ENCODE measurements at regions not wholly inside any gene's neighbourhood (a gene's known extent, or its start where the extent isn't known, plus 50 kb on each side); places are given as distances from the start of the nearest gene placed in this dataset.

DNA sequence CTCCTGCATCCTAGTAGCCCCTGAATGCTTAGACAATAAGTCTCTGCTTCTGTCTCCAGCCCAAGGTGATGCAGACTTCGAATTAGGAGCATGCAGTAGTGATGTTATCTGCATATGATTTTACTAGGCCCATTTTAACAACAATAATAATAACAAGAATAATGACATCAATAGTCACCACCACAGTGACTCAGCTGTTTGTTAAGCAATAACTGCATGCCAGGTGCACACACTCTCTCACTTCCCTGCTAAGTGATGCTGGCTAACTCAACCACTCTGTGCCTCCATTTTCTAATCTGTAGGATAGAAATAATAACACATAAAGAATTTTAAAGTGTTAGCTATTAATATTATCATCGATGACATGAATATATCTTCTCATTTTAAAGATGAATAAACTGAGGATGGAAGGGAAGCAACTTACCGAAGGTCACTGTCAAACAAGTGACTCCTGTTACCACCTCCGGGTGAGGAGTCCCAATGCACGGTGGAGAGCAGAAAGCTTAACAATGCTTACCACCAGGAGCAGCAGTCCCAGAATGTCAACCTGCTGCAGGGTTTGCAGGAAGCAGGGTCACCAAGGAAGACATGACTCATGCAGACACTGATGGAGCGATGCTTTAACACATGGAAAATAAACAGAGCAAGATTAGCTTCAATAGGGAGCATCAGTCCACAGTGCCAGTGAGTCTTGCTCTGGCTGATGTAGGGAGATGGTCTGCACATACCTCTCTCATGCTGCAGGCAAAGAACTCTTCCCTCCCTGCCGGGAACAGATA lies 290.2 kb downstream of the SPATA17 start:
- Mint-ChIP-seq H3K27ac (no peak overlapping the region), H3K36me3 (no peaks in the 10 kb centered on the region), H3K9me3 (no peaks in the 10 kb centered on the region), H3K27me3 (peaks cover 6% of the 10 kb centered on the region), H3K4me1 (ENCODE audit: low read depth) (no peaks in the 10 kb centered on the region), H3K4me3 (no peak overlapping the region)
- intact Hi-C loops (cut with micrococcal nuclease): no loop called here
- POLR2A ChIA-PET: no interaction called here
- no peak for DNase-seq
- CTCF ChIA-PET: no interaction called here

- Mint-ChIP-seq H3K4me3 (no peak overlapping the region), H3K4me1 (ENCODE audit: low read depth) (no peaks in the 10 kb centered on the region), H3K36me3 (no peaks in the 10 kb centered on the region), H3K27ac (no peak overlapping the region), H3K27me3 (peaks cover 6% of the 10 kb centered on the region), H3K9me3 (no peaks in the 10 kb centered on the region)
- ChIA-PET POLR2A (no interaction called here), CTCF (no interaction called here)
- intact Hi-C loops (cut with micrococcal nuclease): no loop called here
- DNase-seq: no peak
These were observed 293.8 kb downstream of the SPATA17 start for GRCh38 chr1:217924924-217925323.

DNA sequence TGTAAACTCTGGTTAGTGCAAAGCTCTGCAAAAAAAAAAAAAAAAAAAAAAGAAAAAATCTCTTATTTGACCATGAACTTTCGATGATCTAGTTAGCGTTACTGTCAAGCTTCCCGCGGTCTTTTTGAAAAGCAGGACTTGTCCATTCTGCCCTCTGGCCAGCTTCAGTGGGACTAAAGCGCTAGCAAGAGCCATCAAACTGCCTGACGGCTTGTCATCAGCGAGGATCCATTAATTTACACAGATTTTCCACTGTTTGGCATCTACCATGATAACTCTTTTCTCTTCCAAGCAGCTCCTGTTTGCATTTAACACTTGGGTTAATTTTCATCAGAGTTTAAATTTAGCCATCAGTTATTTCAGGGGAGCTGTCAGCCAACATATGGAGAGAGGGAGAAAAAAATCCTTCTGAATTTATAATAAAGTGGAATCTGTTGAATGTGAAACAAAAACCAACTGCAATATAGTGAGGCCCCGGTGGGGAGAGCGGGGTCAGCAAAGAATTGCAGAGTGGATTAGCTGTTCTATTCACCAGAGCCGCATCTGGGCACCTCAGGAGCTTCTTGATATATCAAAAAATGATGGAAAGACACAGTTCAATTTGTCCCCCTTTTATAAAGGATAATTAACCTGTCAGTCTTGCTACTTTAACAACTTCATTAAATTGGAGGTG lies 298.2 kb downstream of the SPATA17 start:
- H3K9me3 Mint-ChIP-seq: no peaks in the 10 kb centered on the region
- H3K27ac Mint-ChIP-seq: no peak overlapping the region
- H3K4me3 Mint-ChIP-seq: no peak overlapping the region
- DNase-seq: no peak
- no peaks in the 10 kb centered on the region for H3K36me3 Mint-ChIP-seq
- H3K27me3 Mint-ChIP-seq: peaks cover 3% of the 10 kb centered on the region
- no peaks in the 10 kb centered on the region for H3K4me1 Mint-ChIP-seq (ENCODE audit: low read depth)
- ChIA-PET POLR2A (no interaction called here), CTCF (no interaction called here)
- intact Hi-C loops (cut with micrococcal nuclease): no loop called here

DNA sequence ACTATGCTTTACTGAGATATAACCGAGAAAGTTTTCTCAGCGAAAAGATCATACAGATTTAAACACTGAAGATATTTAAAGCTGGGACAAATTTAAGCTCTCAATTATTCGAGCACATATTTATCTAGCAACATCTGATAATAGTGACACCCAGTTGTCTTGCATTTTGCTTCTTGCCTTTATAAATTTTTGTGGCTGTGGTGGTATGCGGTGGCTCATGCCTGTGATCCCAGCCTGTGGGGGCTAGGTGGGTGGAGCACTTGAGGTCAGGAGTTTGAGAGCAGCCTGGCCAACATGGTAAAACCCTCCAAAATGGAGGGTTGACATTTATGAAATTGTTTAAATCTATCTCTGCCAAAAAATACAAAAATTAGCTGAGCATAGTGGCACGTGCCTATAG lies 312.2 kb downstream of the SPATA17 start:
- no peak overlapping the region for H3K27ac Mint-ChIP-seq
- CTCF ChIA-PET: no interaction called here
- intact Hi-C loops (cut with micrococcal nuclease): no loop called here
- no peaks in the 10 kb centered on the region for H3K4me1 Mint-ChIP-seq (ENCODE audit: low read depth)
- no peak for DNase-seq
- POLR2A ChIA-PET: no interaction called here
- H3K36me3 Mint-ChIP-seq: no peaks in the 10 kb centered on the region
- H3K4me3 Mint-ChIP-seq: no peak overlapping the region
- H3K27me3 Mint-ChIP-seq: no peaks in the 10 kb centered on the region
- no peaks in the 10 kb centered on the region for H3K9me3 Mint-ChIP-seq

DNA sequence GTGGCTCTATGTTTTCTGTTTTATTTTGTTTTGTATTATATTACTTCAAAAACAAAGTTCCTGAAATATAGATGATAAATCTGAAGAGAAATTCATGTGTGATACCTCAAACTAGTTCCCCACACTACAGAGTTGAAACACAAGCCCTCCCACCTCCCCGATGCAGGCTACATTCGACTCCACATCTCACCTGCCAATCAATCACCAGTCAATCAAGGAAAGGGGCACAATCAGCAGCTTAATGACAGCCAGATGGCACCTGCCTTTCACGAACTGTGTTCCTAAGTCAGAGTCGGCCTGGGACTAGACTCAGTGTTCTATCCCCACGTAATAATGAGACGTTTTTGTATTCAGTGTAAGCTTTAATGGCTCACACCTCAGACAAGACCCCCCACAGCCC lies 313.4 kb downstream of the SPATA17 start:
- Mint-ChIP-seq H3K9me3 (no peaks in the 10 kb centered on the region), H3K27me3 (no peaks in the 10 kb centered on the region), H3K4me3 (no peak overlapping the region), H3K4me1 (ENCODE audit: low read depth) (no peaks in the 10 kb centered on the region), H3K36me3 (no peaks in the 10 kb centered on the region), H3K27ac (no peak overlapping the region)
- ChIA-PET POLR2A (no interaction called here), CTCF (no interaction called here)
- intact Hi-C loops (cut with micrococcal nuclease): no loop called here
- DNase-seq: no peak

- no peaks in the 10 kb centered on the region for H3K27me3 Mint-ChIP-seq
- no peak for DNase-seq
- no peaks in the 10 kb centered on the region for H3K9me3 Mint-ChIP-seq
- no peak overlapping the region for H3K4me3 Mint-ChIP-seq
- no peaks in the 10 kb centered on the region for H3K36me3 Mint-ChIP-seq
- POLR2A ChIA-PET: no interaction called here
- H3K4me1 Mint-ChIP-seq (ENCODE audit: low read depth): no peaks in the 10 kb centered on the region
- CTCF ChIA-PET: no interaction called here
- intact Hi-C loops (cut with micrococcal nuclease): no loop called here
- H3K27ac Mint-ChIP-seq: no peak overlapping the region
These were observed 315.4 kb downstream of the SPATA17 start for GRCh38 chr1:217946511-217946910.

- Mint-ChIP-seq H3K27me3 (no peaks in the 10 kb centered on the region), H3K4me3 (no peak overlapping the region), H3K27ac (no peak overlapping the region), H3K36me3 (no peaks in the 10 kb centered on the region), H3K4me1 (ENCODE audit: low read depth) (no peaks in the 10 kb centered on the region), H3K9me3 (no peaks in the 10 kb centered on the region)
- ChIA-PET POLR2A (no interaction called here), CTCF (no interaction called here)
- intact Hi-C loops (cut with micrococcal nuclease): no loop called here
- DNase-seq: no peak
These were observed 317.6 kb downstream of the SPATA17 start for GRCh38 chr1:217948741-217949140.

- ChIA-PET POLR2A (no interaction called here), CTCF (no interaction called here)
- H3K27me3 Mint-ChIP-seq: no peaks in the 10 kb centered on the region
These were observed 322.2 kb downstream of the SPATA17 start for GRCh38 chr1:217953330-217953729.

GRCh38 chr1:217953922-217954321 lies 322.8 kb downstream of the SPATA17 start:
- Mint-ChIP-seq H3K27me3 (no peaks in the 10 kb centered on the region), H3K36me3 (no peaks in the 10 kb centered on the region), H3K4me1 (ENCODE audit: low read depth) (no peaks in the 10 kb centered on the region), H3K27ac (no peak overlapping the region), H3K9me3 (no peaks in the 10 kb centered on the region), H3K4me3 (no peak overlapping the region)
- ChIA-PET CTCF (no interaction called here), POLR2A (no interaction called here)
- intact Hi-C loops (cut with micrococcal nuclease): no loop called here
- DNase-seq: no peak

More at GRCh38 chr1:217953330-217953729, 322.2 kb downstream of the SPATA17 start:
- Mint-ChIP-seq H3K9me3 (no peaks in the 10 kb centered on the region), H3K27ac (no peak overlapping the region), H3K4me1 (ENCODE audit: low read depth) (no peaks in the 10 kb centered on the region), H3K4me3 (no peak overlapping the region), H3K36me3 (no peaks in the 10 kb centered on the region)
- no peak for DNase-seq
- intact Hi-C loops (cut with micrococcal nuclease): no loop called here

DNA sequence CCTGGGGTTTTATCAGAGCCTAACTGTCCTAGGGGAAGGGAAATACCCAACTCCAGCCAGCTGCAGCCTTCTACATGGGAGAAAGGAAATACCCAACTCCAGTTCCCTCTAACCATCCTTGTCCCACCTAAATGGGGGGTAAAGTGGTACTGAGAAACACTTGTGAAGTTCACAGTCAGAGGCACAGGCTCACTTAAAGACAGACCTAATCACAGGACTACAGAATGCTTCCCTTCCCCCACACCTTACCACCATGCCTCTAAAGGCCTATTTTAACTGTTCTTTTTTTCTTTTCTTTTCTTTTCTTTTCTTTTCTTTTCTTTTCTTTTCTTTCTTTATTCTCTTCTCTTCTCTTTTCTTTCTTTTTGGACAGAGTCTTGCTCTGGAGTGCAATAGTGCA lies 324.6 kb downstream of the SPATA17 start:
- Mint-ChIP-seq H3K36me3 (no peaks in the 10 kb centered on the region), H3K9me3 (no peaks in the 10 kb centered on the region), H3K4me3 (no peak overlapping the region), H3K4me1 (ENCODE audit: low read depth) (no peaks in the 10 kb centered on the region), H3K27ac (no peak overlapping the region), H3K27me3 (no peaks in the 10 kb centered on the region)
- intact Hi-C loops (cut with micrococcal nuclease): no loop called here
- no peak for DNase-seq
- ChIA-PET CTCF (no interaction called here), POLR2A (no interaction called here)

GRCh38 chr1:217965156-217965786 lies 319.8 kb upstream of the RRP15 start:
- H3K9me3 Mint-ChIP-seq: peaks cover 3% of the 10 kb centered on the region
- no peaks in the 10 kb centered on the region for H3K36me3 Mint-ChIP-seq
- no peak overlapping the region for H3K4me3 Mint-ChIP-seq
- no peaks in the 10 kb centered on the region for H3K27me3 Mint-ChIP-seq
- DNase-seq: no peak
- H3K4me1 Mint-ChIP-seq (ENCODE audit: low read depth): no peaks in the 10 kb centered on the region
- ChIA-PET POLR2A (no interaction called here), CTCF (no interaction called here)
- intact Hi-C loops (cut with micrococcal nuclease): no loop called here
- no peak overlapping the region for H3K27ac Mint-ChIP-seq

DNA sequence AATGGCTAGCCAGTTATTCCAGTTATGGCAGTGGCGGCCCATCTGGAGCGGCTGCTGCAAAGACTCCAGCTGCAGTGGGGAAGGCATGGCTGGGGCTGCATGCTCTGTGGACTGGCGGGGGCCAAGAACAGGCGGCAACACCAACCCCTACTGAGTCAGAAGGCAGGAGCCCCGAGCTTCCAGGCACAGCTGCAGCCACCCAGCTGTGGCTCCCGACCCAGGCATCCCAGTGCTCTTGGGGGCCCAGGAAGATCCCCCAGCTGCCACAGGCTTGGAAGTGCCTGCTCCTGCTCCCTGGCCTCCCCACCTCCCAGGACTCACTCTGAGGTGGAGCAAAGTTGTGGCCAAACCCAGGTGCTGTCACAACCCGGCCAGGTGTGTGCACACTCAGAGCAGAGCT lies 317.0 kb upstream of the RRP15 start:
- no peak overlapping the region for H3K27ac Mint-ChIP-seq
- ChIA-PET POLR2A (no interaction called here), CTCF (no interaction called here)
- no peaks in the 10 kb centered on the region for H3K4me1 Mint-ChIP-seq (ENCODE audit: low read depth)
- H3K9me3 Mint-ChIP-seq: peaks cover 3% of the 10 kb centered on the region
- no peaks in the 10 kb centered on the region for H3K36me3 Mint-ChIP-seq
- intact Hi-C loops (cut with micrococcal nuclease): no loop called here
- no peak overlapping the region for H3K4me3 Mint-ChIP-seq
- no peaks in the 10 kb centered on the region for H3K27me3 Mint-ChIP-seq
- no peak for DNase-seq

DNA sequence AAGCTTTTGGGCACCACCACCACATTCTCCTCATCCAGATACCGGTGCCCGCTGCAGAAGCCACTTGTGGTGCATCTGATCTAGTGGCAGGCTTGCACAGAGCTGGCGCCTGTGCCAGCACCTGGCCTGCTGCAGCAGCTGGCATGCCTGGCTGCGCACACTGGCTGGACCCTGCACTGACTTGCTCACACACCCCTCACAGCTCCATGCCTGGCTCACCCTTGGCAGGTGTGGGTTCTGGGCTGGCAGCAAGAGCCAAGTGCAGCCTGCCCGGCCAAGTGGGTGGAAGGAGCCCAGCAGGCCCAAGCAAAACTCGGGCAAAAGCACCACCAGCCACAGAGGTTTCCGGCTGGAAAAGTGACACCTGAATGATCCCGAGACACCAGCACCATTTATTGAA lies 315.7 kb upstream of the RRP15 start:
- intact Hi-C loops (cut with micrococcal nuclease): no loop called here
- H3K27ac Mint-ChIP-seq: no peak overlapping the region
- H3K36me3 Mint-ChIP-seq: no peaks in the 10 kb centered on the region
- ChIA-PET CTCF (no interaction called here), POLR2A (no interaction called here)
- H3K27me3 Mint-ChIP-seq: no peaks in the 10 kb centered on the region
- H3K4me3 Mint-ChIP-seq: no peak overlapping the region
- no peak for DNase-seq
- H3K4me1 Mint-ChIP-seq (ENCODE audit: low read depth): no peaks in the 10 kb centered on the region
- peaks cover 6% of the 10 kb centered on the region for H3K9me3 Mint-ChIP-seq
